Breast epithelium (tissue), 3 donors: ENCODE measurements at regions not wholly inside any gene's neighbourhood (a gene's known extent, or its start where the extent isn't known, plus 50 kb on each side); places are given as distances from the start of the nearest gene placed in this dataset.

Experiments
- CTCF ChIP-seq, 3 donors: fragments of 450-650 bp; IDR thresholded peaks; one replicate each; pipeline ENCODE4 v1.5.1; 2016 to 2017; ENCODE audit warnings: antibody characterized with exemption in 3 of 3, mild to moderate bottlenecking in 3 of 3, moderate library complexity in 3 of 3
- POLR2A ChIP-seq: fragments of 450-650 bp; IDR thresholded peaks from one replicate; pipeline ENCODE4 v1.6.1; 2016; ENCODE audit warnings: antibody characterized with exemption, mild to moderate bottlenecking, moderate library complexity
- POLR2AphosphoS5 ChIP-seq, 3 donors: sonication (generic); formaldehyde crosslinking; IDR thresholded peaks; one replicate each; pipeline ENCODE4 v1.6.1; 2017; ENCODE audit warnings: antibody characterized with exemption in 3 of 3

- TF ChIP-seq CTCF (IDR thresholded peaks at IDR 0.05) = no peak
- no peak for TF ChIP-seq POLR2AphosphoS5 (IDR thresholded peaks at IDR 0.05)
- no peak for TF ChIP-seq POLR2A
Observed at GRCh38 chr18:55085557-55086285, 126.5 kb upstream of the CCDC68 start.
